Endothelial cell of umbilical vein (primary cell): ENCODE measurements at regions not wholly inside any gene's neighbourhood (a gene's known extent, or its start where the extent isn't known, plus 50 kb on each side); places are given as distances from the start of the nearest gene placed in this dataset.

Experiments used
- BruUV-seq: library from RNA; stranded (reverse); fragments of 400-500 nt; replicated peaks from 2 replicates; lab custom pipeline; 2021; lab: Mats Ljungman, UMichigan
- CTCF ChIA-PET: fragments of 300-600, 350-600 bp; sonication (Branson Sonifier 250); formaldehyde crosslinking; loops from one replicate; lab custom pipeline; 2021; ENCODE audit warnings: antibody characterized with exemption, inconsistent platforms; lab: Charles Lee
- POLR2A ChIA-PET: fragments of 300-600, 350-600 bp; sonication (Branson Sonifier 250); formaldehyde crosslinking; loops from one replicate; lab custom pipeline; 2021; ENCODE audit warnings: antibody characterized with exemption, inconsistent platforms; lab: Charles Lee
- DNase-seq: peaks from one replicate; pipeline ENCODE4 v3.0.0-alpha.2; 2011; ENCODE audit warnings: low read depth, low spot score
- FAIRE-seq: peaks from 2 replicates; lab custom pipeline; 2011; peaks lifted over from hg19 to GRCh38; lab: Jason Lieb, UNC
- H2AFZ ChIP-seq: 2 replicates; pipeline ENCODE4 v1.6.0; 2012; ENCODE audit warnings: low read depth, low read length, control low read depth, inconsistent platforms
- H3K27ac ChIP-seq: 2 replicates; pipeline ENCODE4 v1.5.1; 2011; ENCODE audit warnings: low read depth, mild to moderate bottlenecking, control low read depth, low read length, moderate library complexity; ENCODE audit not compliant: insufficient read depth
- H3K27me3 ChIP-seq, 2 experiments: 2 replicates each; pipeline versions ENCODE4 v1.6.0 to v1.6.1; 2011; ENCODE audit warnings: low read length in 2 of 2, mixed read lengths in 1 of 2; ENCODE audit not compliant: control insufficient read depth in 2 of 2, insufficient read depth in 2 of 2
- H3K36me3 ChIP-seq, 2 experiments: 2 replicates in 1 of 2; 3 replicates in 1 of 2; pipeline ENCODE4 v1.5.1; 2011; ENCODE audit warnings: low read length in 2 of 2, mild to moderate bottlenecking in 1 of 2, moderate library complexity in 1 of 2; ENCODE audit not compliant: control insufficient read depth in 2 of 2, insufficient read depth in 2 of 2; ENCODE audit errors: extremely low read depth in 1 of 2
- H3K4me1 ChIP-seq: 3 replicates; pipeline ENCODE4 v1.5.1; 2011; ENCODE audit warnings: mild to moderate bottlenecking, low read length; ENCODE audit not compliant: control insufficient read depth, insufficient read depth; ENCODE audit errors: extremely low read depth
- H3K4me2 ChIP-seq: 2 replicates; pipeline ENCODE4 v1.6.1; 2011; ENCODE audit warnings: low read length, control low read depth, mixed read lengths; ENCODE audit not compliant: insufficient read depth
- H3K4me3 ChIP-seq, 3 experiments: fragments of 200-600 bp in 1 of 3; sonication (generic), shearing (Covaris generic) in 1 of 3; replicated peaks in 1 of 3; 2 replicates each; pipeline ENCODE4 v1.5.1; 2011 to 2016; ENCODE audit warnings: control low read depth in 3 of 3, low read length in 3 of 3, mild to moderate bottlenecking in 2 of 3, inconsistent platforms in 1 of 3, low read depth in 1 of 3, moderate library complexity in 1 of 3; ENCODE audit not compliant: insufficient read depth in 1 of 3
- H3K79me2 ChIP-seq: 2 replicates; pipeline ENCODE4 v1.6.0; 2012; ENCODE audit warnings: low read length, inconsistent platforms; ENCODE audit not compliant: control insufficient read depth, insufficient read depth
- H3K9ac ChIP-seq: replicated peaks from 2 replicates; pipeline ENCODE3; 2011; ENCODE audit warnings: low read length, control low read depth; ENCODE audit not compliant: insufficient read depth; ENCODE audit errors: extremely low read depth
- H3K9me1 ChIP-seq: replicated peaks from 3 replicates; pipeline ENCODE4 v1.6.0; 2011; ENCODE audit warnings: mild to moderate bottlenecking, low read length; ENCODE audit not compliant: control insufficient read depth, insufficient read depth; ENCODE audit errors: extremely low read depth
- H3K9me3 ChIP-seq: replicated peaks from 2 replicates; pipeline ENCODE4 v1.5.1; 2012; ENCODE audit warnings: low read length, inconsistent platforms; ENCODE audit not compliant: control insufficient read depth, insufficient read depth
- H4K20me1 ChIP-seq: replicated peaks from 2 replicates; pipeline ENCODE3; 2011; ENCODE audit warnings: mild to moderate bottlenecking, low read length; ENCODE audit not compliant: control insufficient read depth, insufficient read depth; ENCODE audit errors: extremely low read depth
- CTCF ChIP-seq, 2 donors: IDR thresholded peaks; 1 replicate in 1 of 2; 2 replicates in 1 of 2; pipeline ENCODE4 v1.5.1; 2011; ENCODE audit warnings: low read length in 2 of 2, mild to moderate bottlenecking in 2 of 2, moderate library complexity in 2 of 2, control low read depth in 1 of 2, inconsistent platforms in 1 of 2, low read depth in 1 of 2; ENCODE audit not compliant: insufficient read depth in 1 of 2; ENCODE audit errors: extremely low read depth in 1 of 2
- EZH2 ChIP-seq: IDR thresholded peaks from 2 replicates; pipeline ENCODE4 v1.6.1; 2012; ENCODE audit warnings: borderline replicate concordance, low read depth, mild to moderate bottlenecking, moderate library complexity, low read length, inconsistent platforms; ENCODE audit not compliant: severe bottlenecking
- FOS ChIP-seq: IDR thresholded peaks from 2 replicates; pipeline ENCODE4 v1.6.1; 2011; ENCODE audit warnings: mild to moderate bottlenecking, low read length, moderate library complexity, borderline replicate concordance; ENCODE audit not compliant: insufficient read depth
- GATA2 ChIP-seq: IDR thresholded peaks from 2 replicates; pipeline ENCODE4 v1.7.0; 2011; ENCODE audit warnings: low read depth, mild to moderate bottlenecking, moderate library complexity, mixed read lengths, low read length; ENCODE audit not compliant: insufficient read length, insufficient read depth
- JUN ChIP-seq: IDR thresholded peaks from 2 replicates; pipeline ENCODE4 v1.6.1; 2011; ENCODE audit warnings: borderline replicate concordance, low read depth; ENCODE audit not compliant: insufficient read length, insufficient read depth
- MAX ChIP-seq: IDR thresholded peaks from 2 replicates; pipeline ENCODE4 v1.6.1; 2011; ENCODE audit not compliant: insufficient read depth, insufficient read length
- MYC ChIP-seq: IDR thresholded peaks from one replicate; pipeline ENCODE4 v1.6.1; 2011; ENCODE audit warnings: mild to moderate bottlenecking, low read depth, low read length
- POLR2A ChIP-seq: IDR thresholded peaks from 2 replicates; pipeline ENCODE4 v1.6.1; 2012; ENCODE audit warnings: low read depth, mild to moderate bottlenecking, control low read depth, low read length
- POLR2AphosphoS5 ChIP-seq: IDR thresholded peaks from 2 replicates; pipeline ENCODE4 v1.6.1; 2012; ENCODE audit warnings: low read depth, mild to moderate bottlenecking, control low read depth, low read length, moderate library complexity; ENCODE audit not compliant: insufficient read depth
- dilution Hi-C: fragments of 300-500 bp; cut with MboI; formaldehyde crosslinking; loops from one replicate; pipeline ENCODE4 v1.15.0; 2019; ENCODE audit warnings: low sequenced_read_pairs; ENCODE audit not compliant: extremely low pct_ligation_motif_present
- intact Hi-C: fragments of 100-400 bp; cut with micrococcal nuclease; formaldehyde crosslinking; loops from one replicate; pipeline ENCODE4 v1.10.0; 2022

DNA sequence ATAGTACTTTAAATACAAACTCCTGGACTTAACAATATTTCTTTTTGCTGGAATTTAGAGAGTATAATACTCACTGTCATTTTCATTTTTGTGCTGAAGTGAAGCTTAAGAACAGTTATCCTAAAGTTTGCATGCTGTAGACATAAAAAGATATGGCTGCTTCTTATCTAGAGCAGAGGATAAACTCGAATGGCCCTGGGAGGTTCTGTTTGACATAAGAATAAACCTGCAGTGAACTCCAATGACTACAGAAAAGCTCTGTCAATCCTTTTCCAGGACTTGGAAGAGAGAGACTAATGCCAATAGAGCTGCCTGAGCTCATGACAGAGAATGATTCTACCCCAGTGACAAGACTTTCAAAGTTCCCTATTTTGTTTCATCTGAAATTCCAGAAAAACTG lies 1017.8 kb upstream of the MIR17HG start:
- ChIA-PET POLR2A (no interaction called here), CTCF (no interaction called here)
- H2AFZ ChIP-seq: no peak overlapping the region
- H3K79me2 ChIP-seq: no peaks in the 10 kb centered on the region
- no peaks in the 10 kb centered on the region for H3K27me3 ChIP-seq
- no peaks in the 10 kb centered on the region for H3K36me3 ChIP-seq
- no peaks in the 10 kb centered on the region for H3K9me3 ChIP-seq
- intact Hi-C loops (no loop called here), dilution Hi-C loops (no loop called here)
- DNase-seq (no peak), FAIRE-seq (no peak)
- no peaks in the 10 kb centered on the region for H3K9me1 ChIP-seq
- H3K4me1 ChIP-seq: no peaks in the 10 kb centered on the region
- no TSS peak for BruUV-seq
- no peak overlapping the region for H3K27ac ChIP-seq
- H4K20me1 ChIP-seq: no peaks in the 10 kb centered on the region
- H3K4me3 ChIP-seq: no peak overlapping the region
- H3K9ac ChIP-seq: no peak overlapping the region
- TF ChIP-seq POLR2AphosphoS5 (no peak), EZH2 (no peak), MYC (no peak), JUN (no peak), GATA2 (no peak), FOS (no peak), POLR2A (no peak), MAX (no peak), CTCF (IDR thresholded peaks at IDR 0.05; ENCODE audit: extremely low read depth in 1 of 2, insufficient read depth in 1 of 2, low read depth in 1 of 2, low read length in 2 of 2) (no peak)
- no peak overlapping the region for H3K4me2 ChIP-seq
